ENCODE measurements at regions not wholly inside any gene's neighbourhood (a gene's known extent, or its start where the extent isn't known, plus 50 kb on each side); places are given as distances from the start of the nearest gene placed in this dataset.
A peak's percentile ranks its signal among the peaks of the same experiment; 100 is the strongest.
"Not testable (repeated sequence)": the region's sequence is repeated elsewhere in the genome, so short reads cannot be mapped to it uniquely, and the experiment has no call there.

DNA sequence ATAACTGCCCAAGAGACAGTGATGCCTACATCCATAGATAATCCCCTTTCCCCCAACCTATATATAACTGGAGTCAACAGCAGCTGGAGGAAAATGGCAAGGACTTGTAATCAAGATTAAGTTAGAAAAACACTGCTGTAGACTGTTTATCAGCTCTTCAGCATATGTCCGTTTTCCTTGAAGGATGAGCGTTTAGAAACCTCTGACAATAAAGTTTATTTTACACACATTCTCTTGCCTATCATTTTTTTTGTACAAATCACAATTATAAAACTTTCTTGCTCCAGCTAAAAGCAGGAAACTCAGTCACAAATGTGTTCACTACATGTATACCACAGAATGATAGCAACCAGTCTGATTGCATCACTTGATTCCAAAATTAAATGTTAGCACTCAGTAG is 50.8 kb downstream of the PPIAL4G start:
- DNase-seq (ENCODE audit: low spot score): not testable (repeated sequence)

DNA sequence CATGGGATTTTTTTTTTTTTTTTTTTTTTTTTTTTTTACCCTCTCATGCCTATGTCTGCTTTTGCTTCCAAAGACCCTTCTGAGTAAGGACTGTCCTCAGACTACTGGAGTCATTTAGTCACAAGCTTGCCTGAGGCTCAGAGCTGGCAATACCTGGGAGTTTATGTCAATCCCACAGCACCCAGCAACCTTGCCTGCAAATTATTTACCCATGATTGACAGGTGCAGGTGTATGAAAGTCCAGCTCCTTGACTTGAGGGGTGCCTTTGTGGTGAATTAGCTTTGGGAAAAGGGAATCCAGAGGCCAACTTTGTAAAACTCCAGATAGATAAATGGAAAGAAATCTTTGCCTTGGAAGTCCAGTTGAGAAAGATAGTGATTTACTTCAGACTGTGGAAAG is 53.2 kb downstream of the PPIAL4G start:
- DNase-seq (ENCODE audit: low spot score): not testable (repeated sequence)

- DNase-seq (ENCODE audit: low spot score): not testable (repeated sequence)
Measured at GRCh38 chr1:148426940-148427611, 56.0 kb downstream of the PPIAL4G start.

GRCh38 chr1:148426385-148426784 is 56.7 kb downstream of the PPIAL4G start:
- not testable (repeated sequence) for DNase-seq (ENCODE audit: low spot score)

DNA sequence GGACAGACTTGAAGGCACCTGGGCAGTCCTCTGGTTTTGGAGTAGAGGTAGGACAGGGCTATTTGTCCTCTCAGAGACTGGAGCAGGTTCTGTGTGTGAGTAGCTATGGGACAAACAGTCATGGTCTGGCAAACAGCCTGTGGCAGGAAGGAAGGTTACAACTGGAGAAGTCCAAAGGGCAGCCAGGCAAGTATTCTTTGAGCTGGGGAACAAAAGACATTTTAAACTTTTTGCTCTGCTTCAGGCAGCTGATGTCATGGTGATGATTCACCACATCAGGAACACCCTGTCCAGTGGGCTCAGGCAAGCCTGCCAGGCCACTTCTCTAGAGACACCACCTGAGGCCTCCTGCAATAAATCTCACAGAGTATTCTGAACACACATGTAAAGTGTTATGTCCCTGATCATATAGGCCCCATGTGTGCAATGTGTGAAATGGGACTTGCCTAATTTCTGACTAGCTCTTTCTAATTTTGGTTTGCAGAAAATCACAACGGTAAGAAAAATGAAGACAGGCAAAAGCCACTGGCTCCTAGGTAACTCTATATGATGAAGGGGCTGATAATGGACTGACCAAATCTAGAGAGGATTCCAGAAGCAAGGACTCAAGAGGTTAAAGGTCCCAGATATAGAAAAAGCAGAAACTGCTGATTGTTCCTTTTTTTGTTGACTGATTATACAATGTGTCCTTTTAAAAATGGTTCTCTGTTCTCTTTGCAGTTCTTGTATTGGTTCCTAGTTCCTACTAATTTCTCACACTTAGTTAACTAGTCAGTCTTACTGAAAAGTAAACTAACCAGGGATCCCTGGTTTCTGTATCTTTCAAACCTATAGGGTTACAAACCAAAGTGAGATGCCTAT is 58.7 kb downstream of the PPIAL4G start:
- not testable (repeated sequence) for DNase-seq (ENCODE audit: low spot score)

- DNase-seq (ENCODE audit: low spot score): not testable (repeated sequence)
Measured at GRCh38 chr1:148422921-148423320, 60.2 kb downstream of the PPIAL4G start.

DNA sequence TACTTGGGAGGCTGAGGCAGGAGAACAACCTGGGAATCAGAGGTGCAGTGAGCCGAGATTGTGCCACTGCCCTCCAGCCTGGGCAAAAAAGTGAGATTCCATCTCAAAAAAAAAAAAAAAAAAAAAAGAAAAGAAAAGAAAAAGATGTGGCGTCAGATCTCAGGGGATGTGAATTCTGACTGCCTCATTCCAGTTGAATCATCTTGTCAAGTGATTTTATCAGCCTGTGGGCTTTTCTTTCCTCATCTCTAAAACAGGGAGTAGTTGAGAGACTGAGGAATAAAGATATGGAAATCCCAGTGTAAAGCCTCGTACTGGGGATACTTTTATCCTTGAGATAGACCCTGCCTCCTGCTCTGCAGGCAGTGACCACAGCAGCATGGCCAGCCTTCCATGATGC is 65.9 kb downstream of the PPIAL4G start:
- DNase-seq (ENCODE audit: low spot score): not testable (repeated sequence)

GRCh38 chr1:148413385-148413784 is 69.7 kb downstream of the PPIAL4G start:
- not testable (repeated sequence) for DNase-seq (ENCODE audit: low spot score)

GRCh38 chr1:148404786-148405568 is 78.1 kb downstream of the PPIAL4G start:
- not testable (repeated sequence) for DNase-seq (ENCODE audit: low spot score)

DNA sequence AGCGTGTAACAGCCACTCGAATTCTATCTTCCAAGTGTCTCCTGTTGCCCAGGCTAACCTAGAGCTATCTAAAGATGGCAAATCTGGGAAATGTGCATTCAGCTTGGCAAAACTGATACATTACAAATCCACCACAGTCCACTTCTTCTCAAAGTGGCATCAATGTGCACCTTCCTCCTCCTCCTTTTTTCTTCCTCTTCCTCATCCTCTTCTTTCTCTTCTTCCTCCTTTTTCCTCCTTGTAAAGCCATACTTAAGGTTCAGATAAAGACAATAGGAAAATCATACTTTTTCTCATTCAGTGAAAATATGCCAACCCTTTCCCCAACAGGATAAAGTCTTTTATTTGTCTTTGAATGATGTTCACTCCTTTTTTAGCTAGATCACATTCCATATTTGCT is 79.2 kb downstream of the PPIAL4G start:
- not testable (repeated sequence) for DNase-seq (ENCODE audit: low spot score)

DNA sequence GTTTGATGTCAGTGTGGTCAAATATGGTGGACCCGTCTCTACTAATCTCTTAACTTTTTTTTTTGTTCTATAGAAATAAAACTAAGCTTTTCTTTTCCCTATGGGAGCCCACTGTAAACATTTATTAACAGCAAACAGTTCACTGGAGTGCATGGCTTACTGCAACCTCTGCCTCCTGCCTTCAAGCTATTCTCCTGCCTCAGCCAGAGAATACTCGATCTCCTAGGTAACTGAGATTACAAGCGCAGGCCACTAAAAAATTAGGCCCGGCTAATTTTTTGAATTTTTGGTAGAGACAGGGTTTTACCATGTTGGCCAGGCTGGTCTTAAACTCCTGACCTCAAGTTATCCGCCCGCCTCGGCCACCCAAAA is 80.0 kb downstream of the PPIAL4G start:
- not testable (repeated sequence) for DNase-seq (ENCODE audit: low spot score)

GRCh38 chr1:148402152-148403084 is 80.7 kb downstream of the PPIAL4G start:
- DNase-seq (ENCODE audit: low spot score): not testable (repeated sequence)

- DNase-seq (ENCODE audit: low spot score): not testable (repeated sequence)
Measured at GRCh38 chr1:148397516-148397915, 85.6 kb downstream of the PPIAL4G start.

DNA sequence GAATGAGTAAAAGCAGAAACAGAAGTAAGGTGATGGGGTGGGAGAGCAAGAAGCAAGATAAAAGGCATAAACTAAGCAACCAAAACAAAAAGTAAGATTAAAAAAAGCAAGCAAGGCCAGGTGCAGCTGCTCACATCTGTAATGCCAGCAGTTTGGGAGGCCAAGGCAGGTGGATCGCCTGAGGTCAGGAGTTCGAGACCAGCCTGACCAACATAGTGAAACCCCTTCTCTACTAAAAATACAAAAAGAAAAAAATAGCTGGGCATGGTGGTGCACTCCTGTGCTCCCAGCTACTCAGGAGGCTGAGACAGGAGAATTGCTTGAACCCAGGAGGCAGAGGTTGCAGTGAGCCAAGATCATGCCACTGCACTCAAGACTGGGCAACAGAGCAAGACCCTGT is 90.6 kb downstream of the PPIAL4G start:
- not testable (repeated sequence) for DNase-seq (ENCODE audit: low spot score)

DNA sequence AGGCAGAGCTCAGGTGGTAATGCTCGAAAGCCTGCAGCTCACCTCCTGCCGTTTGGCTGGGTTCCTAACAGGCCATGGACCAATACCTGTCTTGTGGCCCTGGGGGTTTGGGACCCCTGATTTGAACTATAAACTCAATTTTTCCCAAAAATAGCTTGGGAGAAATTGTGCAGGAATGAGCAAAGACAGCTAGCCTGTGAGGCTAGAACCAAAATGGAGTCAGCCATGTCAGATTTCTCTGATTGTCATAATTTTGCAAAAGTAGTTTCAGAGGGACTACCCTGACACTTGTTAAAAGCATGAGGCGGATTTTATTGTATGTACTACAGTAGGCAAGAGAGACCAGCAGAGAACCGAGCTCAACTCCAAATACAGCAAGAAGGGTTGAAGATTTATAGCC is 91.8 kb downstream of the PPIAL4G start:
- not testable (repeated sequence) for DNase-seq (ENCODE audit: low spot score)

DNA sequence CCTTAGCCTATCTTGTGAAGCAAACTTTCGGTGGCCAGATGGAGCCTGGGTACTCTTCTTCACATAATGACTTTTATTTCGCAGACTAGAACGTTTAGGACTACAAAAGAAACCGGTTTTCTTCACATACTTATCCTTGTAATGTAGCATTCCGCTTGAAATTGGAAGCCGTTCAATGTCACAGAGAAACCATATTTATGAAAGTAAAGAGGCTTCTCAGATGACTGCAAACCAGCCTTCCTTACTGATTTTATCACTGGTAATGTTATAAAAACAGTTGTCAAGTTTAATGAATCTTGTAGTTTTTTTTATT is 94.1 kb downstream of the PPIAL4G start:
- no peak for DNase-seq (ENCODE audit: low spot score)

GRCh38 chr1:148388260-148389026 is 94.7 kb downstream of the PPIAL4G start:
- DNase-seq (ENCODE audit: low spot score): peak; percentile 57

- DNase-seq (ENCODE audit: low spot score): not testable (repeated sequence)
Measured at GRCh38 chr1:148387949-148388259, 95.2 kb downstream of the PPIAL4G start.

DNA sequence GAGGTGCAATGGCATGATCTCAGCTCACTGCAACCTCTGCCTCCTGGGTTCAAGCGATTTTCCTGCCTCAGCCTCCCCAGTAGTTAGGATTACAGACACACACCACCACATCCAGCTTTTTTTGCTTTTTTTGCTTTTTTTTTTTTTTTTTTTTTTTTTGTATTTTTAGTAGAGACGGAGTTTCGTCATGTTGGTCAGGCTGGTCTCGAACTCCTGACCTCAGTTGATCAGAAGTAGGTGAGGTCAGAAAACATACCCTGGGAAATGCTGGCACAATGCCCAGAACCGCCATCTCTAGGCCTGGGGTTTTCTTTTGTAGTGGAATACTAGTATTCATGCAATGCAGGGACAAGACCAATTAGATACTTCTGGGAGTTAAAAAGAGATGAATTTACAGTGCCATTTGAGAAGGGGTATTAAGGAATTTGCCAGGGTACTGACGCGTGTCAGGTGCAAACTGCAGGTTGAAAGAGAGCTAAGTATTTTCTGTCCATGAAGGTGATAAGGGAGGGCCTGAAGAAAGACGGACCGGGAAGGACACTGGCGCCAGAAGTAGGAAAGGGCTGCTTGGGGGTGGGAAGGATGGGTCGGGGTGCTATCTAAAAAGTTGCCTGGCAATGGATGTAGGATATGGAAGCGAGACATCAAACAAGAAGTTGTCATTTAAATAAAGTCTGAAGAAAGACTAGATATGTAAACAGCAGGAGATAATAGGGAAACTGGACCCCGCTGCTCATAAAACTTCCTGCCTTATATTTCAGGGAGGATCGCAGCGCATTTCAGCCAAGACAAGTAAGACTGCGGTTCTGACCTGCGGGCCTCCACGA is 95.8 kb downstream of the PPIAL4G start:
- DNase-seq (ENCODE audit: low spot score): not testable (repeated sequence)

- no peak for DNase-seq (ENCODE audit: low spot score)
Measured at GRCh38 chr1:148386617-148387016, 96.5 kb downstream of the PPIAL4G start.

Measured in hepatic stellate cell (primary cell).